ENCODE measurements at regions not wholly inside any gene's neighbourhood (a gene's known extent, or its start where the extent isn't known, plus 50 kb on each side); places are given as distances from the start of the nearest gene placed in this dataset.

DNA sequence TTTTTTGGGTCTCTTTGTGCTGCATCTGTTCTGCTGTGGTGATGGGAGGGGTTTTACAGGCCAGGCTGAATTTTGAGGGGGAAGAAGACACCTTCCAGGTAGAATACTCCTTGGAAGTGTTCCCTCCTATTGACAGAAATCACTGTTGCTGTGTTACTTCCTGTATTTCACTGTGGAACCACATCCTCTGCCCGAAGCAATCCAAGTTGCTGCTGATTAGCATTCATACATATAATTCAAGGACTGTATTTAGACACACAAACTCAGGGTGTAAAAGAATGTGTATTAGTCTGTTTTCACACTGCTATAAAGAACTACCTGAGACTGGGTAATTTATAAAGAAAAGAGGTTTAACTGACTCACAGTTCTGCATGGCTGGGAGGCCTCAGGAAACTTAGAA lies 50.6 kb upstream of the TMEM244 start:
- no peak overlapping the region for H3K4me3 ChIP-seq (ENCODE audit: low read depth, low read length)
- no peak for DNase-seq (ENCODE audit: low read depth)
- TF ChIP-seq, protein P1, sequence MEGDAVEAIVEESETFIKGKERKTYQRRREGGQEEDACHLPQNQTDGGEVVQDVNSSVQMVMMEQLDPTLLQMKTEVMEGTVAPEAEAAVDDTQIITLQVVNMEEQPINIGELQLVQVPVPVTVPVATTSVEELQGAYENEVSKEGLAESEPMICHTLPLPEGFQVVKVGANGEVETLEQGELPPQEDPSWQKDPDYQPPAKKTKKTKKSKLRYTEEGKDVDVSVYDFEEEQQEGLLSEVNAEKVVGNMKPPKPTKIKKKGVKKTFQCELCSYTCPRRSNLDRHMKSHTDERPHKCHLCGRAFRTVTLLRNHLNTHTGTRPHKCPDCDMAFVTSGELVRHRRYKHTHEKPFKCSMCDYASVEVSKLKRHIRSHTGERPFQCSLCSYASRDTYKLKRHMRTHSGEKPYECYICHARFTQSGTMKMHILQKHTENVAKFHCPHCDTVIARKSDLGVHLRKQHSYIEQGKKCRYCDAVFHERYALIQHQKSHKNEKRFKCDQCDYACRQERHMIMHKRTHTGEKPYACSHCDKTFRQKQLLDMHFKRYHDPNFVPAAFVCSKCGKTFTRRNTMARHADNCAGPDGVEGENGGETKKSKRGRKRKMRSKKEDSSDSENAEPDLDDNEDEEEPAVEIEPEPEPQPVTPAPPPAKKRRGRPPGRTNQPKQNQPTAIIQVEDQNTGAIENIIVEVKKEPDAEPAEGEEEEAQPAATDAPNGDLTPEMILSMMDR (conservative IDR thresholded peaks at IDR 0.05; ENCODE audit: low read depth, low read length): no peak
